ENCODE measurements at regions not wholly inside any gene's neighbourhood (a gene's known extent, or its start where the extent isn't known, plus 50 kb on each side); places are given as distances from the start of the nearest gene placed in this dataset.
A peak's percentile ranks its signal among the peaks of the same experiment; 100 is the strongest.

GRCh38 chr6:145081677-145082076 is 653.6 kb downstream of the EPM2A start:
- no peak overlapping the region for H3K27ac ChIP-seq
- no peaks in the 10 kb centered on the region for H3K27me3 ChIP-seq
- TF ChIP-seq CTCF (IDR thresholded peaks at IDR 0.05) (no peak), EP300 (IDR thresholded peaks at IDR 0.05) (no peak), POLR2AphosphoS5 (IDR thresholded peaks at IDR 0.05) (no peak), POLR2A (IDR thresholded peaks at IDR 0.05) (no peak)
- H3K4me3 ChIP-seq: no peak overlapping the region
- 96 to 100% methylated on average over 2 of the region's 2 CpGs for WGBS, 2 donors (ENCODE audit: low coverage in 1 of 2)
- ATAC-seq: no peak
- H3K36me3 ChIP-seq: no peaks in the 10 kb centered on the region
- peaks cover 0 to 19% (median 0%) of the 10 kb centered on the region in 3 donors for H3K4me1 ChIP-seq
- no peaks in the 10 kb centered on the region for H3K9me3 ChIP-seq

- Histone ChIP-seq H3K4me3 (no peak overlapping the region), H3K27ac (no peak overlapping the region), H3K36me3 (no peaks in the 10 kb centered on the region), H3K4me1 (peaks cover 0 to 19% (median 0%) of the 10 kb centered on the region in 3 donors), H3K9me3 (no peaks in the 10 kb centered on the region), H3K27me3 (no peaks in the 10 kb centered on the region)
- TF ChIP-seq EP300 (IDR thresholded peaks at IDR 0.05) (no peak), POLR2AphosphoS5 (IDR thresholded peaks at IDR 0.05) (no peak), CTCF (IDR thresholded peaks at IDR 0.05) (no peak), POLR2A (IDR thresholded peaks at IDR 0.05) (no peak)
- 91 to 96% methylated on average over 4 of the region's 4 CpGs for WGBS, 2 donors (ENCODE audit: low coverage in 1 of 2)
- ATAC-seq: no peak
Observed at GRCh38 chr6:145082359-145082758, 653.0 kb downstream of the EPM2A start.

GRCh38 chr6:145086197-145086596 is 649.1 kb downstream of the EPM2A start:
- H3K4me3 ChIP-seq: no peak overlapping the region
- no peak overlapping the region for H3K27ac ChIP-seq
- TF ChIP-seq CTCF (IDR thresholded peaks at IDR 0.05) (no peak), EP300 (IDR thresholded peaks at IDR 0.05) (no peak), POLR2A (IDR thresholded peaks at IDR 0.05) (no peak), POLR2AphosphoS5 (IDR thresholded peaks at IDR 0.05) (no peak)
- ATAC-seq: peak; percentile 36
- no peaks in the 10 kb centered on the region for H3K36me3 ChIP-seq
- H3K4me1 ChIP-seq: no peaks in the 10 kb centered on the region
- 39 to 59% methylated on average over 3 of the region's 3 CpGs for WGBS, 2 donors (ENCODE audit: low coverage in 1 of 2)
- H3K9me3 ChIP-seq: no peaks in the 10 kb centered on the region
- no peaks in the 10 kb centered on the region for H3K27me3 ChIP-seq

- H3K9me3 ChIP-seq: no peaks in the 10 kb centered on the region
- TF ChIP-seq POLR2A (IDR thresholded peaks at IDR 0.05): no peak
- TF ChIP-seq POLR2AphosphoS5 (IDR thresholded peaks at IDR 0.05): no peak
- no peak for TF ChIP-seq CTCF (IDR thresholded peaks at IDR 0.05)
- no peak for TF ChIP-seq EP300 (IDR thresholded peaks at IDR 0.05)
- no peak for ATAC-seq
Observed at GRCh38 chr6:145087034-145087433, 648.3 kb downstream of the EPM2A start.

GRCh38 chr6:145090801-145091585 is 644.3 kb downstream of the EPM2A start:
- 71 to 86% methylated on average over 2 to 4 of the region's 4 CpGs for WGBS, 2 donors (ENCODE audit: low coverage in 1 of 2)
- Histone ChIP-seq H3K9me3 (no peaks in the 10 kb centered on the region), H3K27ac (no peak overlapping the region), H3K4me1 (no peaks in the 10 kb centered on the region), H3K36me3 (no peaks in the 10 kb centered on the region), H3K27me3 (no peaks in the 10 kb centered on the region), H3K4me3 (no peak overlapping the region)
- no peak for ATAC-seq
- TF ChIP-seq POLR2AphosphoS5 (IDR thresholded peaks at IDR 0.05): no peak
- no peak for TF ChIP-seq EP300 (IDR thresholded peaks at IDR 0.05)
- TF ChIP-seq CTCF (IDR thresholded peaks at IDR 0.05): no peak
- no peak for TF ChIP-seq POLR2A (IDR thresholded peaks at IDR 0.05)

More at GRCh38 chr6:145087034-145087433, 648.3 kb downstream of the EPM2A start:
- Histone ChIP-seq H3K4me3 (no peak overlapping the region), H3K36me3 (no peaks in the 10 kb centered on the region), H3K4me1 (no peaks in the 10 kb centered on the region), H3K27me3 (no peaks in the 10 kb centered on the region), H3K27ac (no peak overlapping the region)
- WGBS, 2 donors (ENCODE audit: low coverage in 1 of 2): 79 to 88% methylated on average over 2 to 3 of the region's 3 CpGs

Measured in gastroesophageal sphincter (tissue), 4 donors.